DMS 273 treated with DMSO at 0.1 percent for 48 hours (cell line): ENCODE measurements at regions not wholly inside any gene's neighbourhood (a gene's known extent, or its start where the extent isn't known, plus 50 kb on each side); places are given as distances from the start of the nearest gene placed in this dataset.

Experiments
- DNase-seq: peaks from one replicate; lab custom pipeline; 2025; lab: John Stamatoyannopoulos, UW

- no peak for DNase-seq
These were observed 55.1 kb upstream of the NBEA start for GRCh38 chr13:34886987-34887386.
